HG03196 (cell line): ENCODE measurements at regions not wholly inside any gene's neighbourhood (a gene's known extent, or its start where the extent isn't known, plus 50 kb on each side); places are given as distances from the start of the nearest gene placed in this dataset.
"Not testable (repeated sequence)": the region's sequence is repeated elsewhere in the genome, so short reads cannot be mapped to it uniquely, and the experiment has no call there.

ENCODE experiments used
- ATAC-seq: cut with Tn5 transposase; IDR thresholded peaks from one replicate; pipeline ENCODE4 v1.9.1; 2021; ENCODE audit not compliant: unreplicated experiment

DNA sequence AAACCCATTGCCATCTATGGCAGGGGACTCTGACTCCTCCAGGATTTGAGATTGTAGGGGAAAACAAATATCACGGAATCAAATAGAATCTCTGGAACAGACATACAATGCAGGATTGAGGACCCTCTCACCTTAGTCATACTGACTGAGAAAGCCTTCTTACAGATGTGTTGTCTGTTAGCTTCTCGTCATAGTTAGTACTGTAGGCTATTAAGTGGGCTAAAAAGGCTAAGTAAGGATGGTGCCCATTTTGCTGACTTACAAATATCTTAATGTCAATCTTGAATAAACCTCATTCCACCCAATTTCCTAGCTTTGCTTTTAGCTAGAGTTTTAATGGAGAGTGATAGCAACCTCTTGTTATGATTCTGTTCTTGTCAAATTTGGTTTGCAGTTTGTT is 352.4 kb downstream of the QKI start:
- no peak for ATAC-seq

DNA sequence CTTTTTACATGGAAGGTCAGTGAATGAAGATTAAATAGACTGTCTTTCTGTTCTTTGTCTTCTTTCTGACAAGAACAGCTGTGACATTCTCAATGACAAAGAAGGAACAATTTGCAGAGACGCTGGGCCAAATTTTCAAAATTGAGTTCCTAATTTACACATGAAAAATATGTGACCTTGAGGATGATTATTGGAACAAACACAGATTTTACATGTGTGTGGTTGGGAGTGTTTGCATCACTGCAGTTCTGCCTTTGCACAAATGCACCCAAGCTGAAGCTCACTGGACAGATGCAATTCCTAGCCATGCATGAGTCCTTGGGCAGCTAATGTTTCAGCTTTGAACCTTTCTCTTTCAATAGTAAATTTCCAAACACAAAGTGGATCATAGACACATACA is 350.8 kb downstream of the QKI start:
- no peak for ATAC-seq

- no peak for ATAC-seq
These were observed 350.0 kb downstream of the QKI start for GRCh38 chr6:163764565-163764964.

DNA sequence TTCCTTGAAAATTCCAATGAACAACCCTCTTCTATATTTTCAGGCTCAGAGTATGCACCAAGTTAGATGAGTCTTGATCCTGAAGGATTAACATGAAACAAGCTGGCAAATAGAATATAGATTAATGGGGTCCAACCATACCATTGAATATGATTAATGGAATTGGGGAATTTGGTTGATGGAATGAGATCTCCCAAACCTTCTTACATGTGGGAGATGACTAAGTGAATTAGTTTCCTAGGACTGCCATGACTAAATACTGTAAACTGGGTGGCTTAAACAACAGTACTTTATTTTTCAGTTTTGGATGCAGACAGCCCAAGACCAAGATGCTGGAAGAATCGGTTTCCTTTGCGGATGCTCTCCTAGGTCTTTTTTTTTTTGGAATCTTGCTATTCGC is 347.0 kb downstream of the QKI start:
- no peak for ATAC-seq

- no peak for ATAC-seq
These were observed 346.3 kb downstream of the QKI start for GRCh38 chr6:163760860-163761259.

DNA sequence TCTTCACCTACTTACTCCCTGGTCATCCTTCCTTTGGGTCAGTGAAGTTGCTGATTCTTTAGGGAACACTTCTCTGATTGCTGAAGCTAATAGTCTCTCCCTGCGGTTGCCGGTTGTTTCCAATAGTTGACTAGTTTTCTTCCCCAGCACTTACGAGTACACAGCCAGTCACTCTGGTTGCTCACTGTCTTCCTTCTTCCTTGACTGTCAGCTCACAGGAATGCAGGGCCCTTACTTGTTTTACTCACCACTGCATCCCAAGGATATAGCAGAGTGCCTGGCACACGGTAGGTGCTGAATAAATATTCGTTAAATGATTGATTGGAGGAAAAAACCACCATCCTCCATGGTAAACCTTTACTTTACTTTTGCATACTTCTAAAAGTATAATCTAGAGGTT is 345.0 kb downstream of the QKI start:
- ATAC-seq, result no peak

- ATAC-seq, result no peak
These were observed 343.0 kb downstream of the QKI start for GRCh38 chr6:163757520-163757919.

DNA sequence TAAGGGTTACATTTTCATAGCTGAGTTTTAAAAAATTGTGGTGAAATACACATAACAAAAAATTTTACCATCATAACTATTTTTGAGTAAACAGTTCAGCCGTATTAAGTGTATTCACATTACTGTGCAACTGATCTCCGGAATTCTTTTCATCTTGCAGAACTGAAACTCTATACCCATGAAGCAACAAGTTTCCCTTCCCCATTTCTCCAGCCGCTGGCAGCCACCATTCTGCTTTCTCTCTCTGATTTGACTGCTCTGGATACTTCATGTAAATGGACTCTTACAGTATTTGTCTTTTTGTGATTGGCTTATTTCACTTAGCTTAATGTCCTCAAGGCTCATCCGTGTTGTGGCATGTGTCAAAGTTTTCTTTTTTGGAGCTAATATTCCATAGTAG is 341.6 kb downstream of the QKI start:
- ATAC-seq, result peak; percentile 100

DNA sequence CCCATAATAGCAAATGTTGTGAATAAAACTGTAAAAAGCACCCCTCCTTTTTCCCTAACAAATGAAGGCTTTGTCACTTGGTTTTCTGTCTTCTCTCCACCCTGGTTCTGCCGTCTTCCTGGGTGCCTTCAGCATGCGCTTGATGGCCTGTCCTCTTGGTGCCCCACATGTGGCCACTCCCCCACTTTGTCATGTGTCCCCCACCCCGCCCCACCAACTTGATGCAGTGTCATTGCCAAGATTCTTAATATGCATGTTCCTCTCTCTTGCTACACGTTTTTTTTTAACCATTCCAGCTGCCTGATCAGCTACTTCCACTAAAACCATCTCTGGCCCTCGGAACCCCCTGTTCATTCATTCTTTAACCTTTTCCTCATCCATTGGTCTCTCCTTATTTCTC is 340.3 kb downstream of the QKI start:
- ATAC-seq, result no peak

GRCh38 chr6:163753430-163753829 is 338.9 kb downstream of the QKI start:
- no peak for ATAC-seq

DNA sequence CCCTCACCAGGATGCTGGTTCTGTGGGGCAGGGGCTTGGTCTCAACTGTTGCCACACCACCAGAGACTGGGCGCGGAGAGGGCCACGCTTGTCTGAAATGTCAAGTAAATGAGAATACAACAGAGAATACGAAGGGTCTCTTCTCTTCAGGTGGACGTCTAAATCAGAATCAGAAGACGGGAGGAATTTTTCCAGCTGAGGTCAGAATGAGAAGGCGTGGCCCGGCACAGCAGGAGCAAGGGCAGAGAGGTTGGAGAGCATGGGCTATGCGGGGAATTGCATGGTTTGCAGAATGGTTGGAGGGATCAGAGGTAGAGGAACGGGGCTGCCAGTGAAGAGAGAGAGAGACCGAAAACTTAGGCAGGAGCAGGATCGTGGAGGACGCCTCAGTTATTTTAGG is 337.9 kb downstream of the QKI start:
- ATAC-seq, result no peak

DNA sequence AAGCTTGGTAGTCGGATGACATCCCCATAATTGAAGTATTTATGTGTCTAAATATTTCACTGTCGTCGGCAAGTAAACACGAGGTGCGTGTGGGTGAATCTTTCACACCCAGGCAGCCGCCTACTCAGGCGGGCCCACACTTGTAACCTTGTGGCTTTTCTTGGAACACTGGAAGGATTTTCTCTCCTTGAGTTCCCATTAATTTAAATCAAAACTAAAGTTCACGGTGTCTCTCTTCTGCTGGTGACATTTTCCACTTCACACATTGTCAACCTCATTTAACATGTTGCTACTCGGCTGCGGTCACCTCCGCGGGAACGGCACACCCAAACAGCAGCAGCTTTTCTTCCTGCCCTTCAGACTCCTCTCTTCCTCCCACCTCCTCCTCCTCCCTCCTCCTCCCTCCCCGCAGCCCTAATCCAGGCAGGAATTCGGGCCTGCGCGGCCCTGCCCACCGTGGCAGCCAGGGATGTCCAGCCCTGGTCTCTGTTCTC is 336.6 kb downstream of the QKI start:
- ATAC-seq, result no peak

GRCh38 chr6:163750431-163751031 is 336.0 kb downstream of the QKI start:
- ATAC-seq, result no peak

DNA sequence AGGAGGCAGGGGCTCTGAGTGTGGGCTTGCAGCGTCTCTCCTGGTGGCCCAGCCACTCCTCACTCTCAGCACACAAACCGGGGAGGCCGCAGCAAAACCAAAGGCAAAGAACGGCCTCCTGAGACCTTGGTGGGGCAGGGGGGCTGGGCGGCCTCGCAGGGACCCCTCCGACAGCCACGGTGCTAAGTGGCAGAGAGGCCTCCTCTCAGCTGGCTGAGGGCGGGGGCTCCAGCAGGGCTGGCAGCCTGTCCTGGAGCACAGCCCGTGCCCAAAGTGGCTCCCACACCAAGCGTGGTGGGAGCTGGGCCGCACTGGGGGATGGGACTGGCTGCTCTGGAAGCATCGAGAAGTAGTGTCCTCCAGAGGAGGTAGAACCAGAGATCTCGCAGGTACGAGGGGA is 334.4 kb downstream of the QKI start:
- ATAC-seq, result no peak

- no peak for ATAC-seq
These were observed 333.5 kb downstream of the QKI start for GRCh38 chr6:163748036-163748435.

- ATAC-seq, result not testable (repeated sequence)
These were observed 332.5 kb downstream of the QKI start for GRCh38 chr6:163747058-163747457.

DNA sequence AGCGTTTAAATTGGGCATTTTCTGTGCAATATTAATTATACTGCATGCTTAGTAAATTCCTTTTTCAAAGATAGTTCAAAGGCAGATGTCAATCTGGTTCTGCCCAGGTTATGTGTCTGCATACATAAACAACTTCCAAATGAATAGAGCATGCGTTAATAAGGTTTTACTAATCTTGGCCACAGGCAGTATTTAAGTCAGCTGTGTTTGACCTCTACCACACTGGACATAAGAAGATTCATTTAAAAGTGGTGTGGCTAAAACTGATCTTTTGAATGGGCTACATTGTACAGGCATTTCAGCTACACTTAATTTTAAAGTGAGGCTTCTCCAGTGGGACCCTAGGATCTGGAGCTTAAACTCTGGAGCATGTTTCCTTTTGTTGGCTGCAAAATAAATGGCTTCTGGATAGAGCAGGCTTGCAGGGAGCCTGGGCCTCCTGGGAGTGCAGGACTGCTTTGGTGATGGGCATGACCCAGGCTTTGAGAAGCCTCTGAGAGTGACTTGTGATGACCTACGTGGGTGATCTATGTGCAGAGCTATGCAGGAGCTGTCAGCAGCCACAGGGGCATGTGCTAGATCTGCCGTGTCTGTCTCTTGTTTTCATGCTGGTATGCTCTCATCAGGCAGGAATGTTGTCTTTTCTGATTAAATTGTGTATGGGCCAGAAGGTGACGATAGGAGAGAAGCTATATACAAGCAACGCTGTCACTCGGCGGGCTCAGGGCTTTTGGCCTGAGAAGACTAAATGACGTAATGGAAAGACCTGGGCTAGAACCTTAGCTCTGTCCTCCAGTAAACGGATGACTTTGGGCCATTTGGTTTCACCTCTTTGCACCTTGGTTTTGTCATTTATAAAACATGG is 331.2 kb downstream of the QKI start:
- no peak for ATAC-seq

- no peak for ATAC-seq
These were observed 329.9 kb downstream of the QKI start for GRCh38 chr6:163744256-163744925.

DNA sequence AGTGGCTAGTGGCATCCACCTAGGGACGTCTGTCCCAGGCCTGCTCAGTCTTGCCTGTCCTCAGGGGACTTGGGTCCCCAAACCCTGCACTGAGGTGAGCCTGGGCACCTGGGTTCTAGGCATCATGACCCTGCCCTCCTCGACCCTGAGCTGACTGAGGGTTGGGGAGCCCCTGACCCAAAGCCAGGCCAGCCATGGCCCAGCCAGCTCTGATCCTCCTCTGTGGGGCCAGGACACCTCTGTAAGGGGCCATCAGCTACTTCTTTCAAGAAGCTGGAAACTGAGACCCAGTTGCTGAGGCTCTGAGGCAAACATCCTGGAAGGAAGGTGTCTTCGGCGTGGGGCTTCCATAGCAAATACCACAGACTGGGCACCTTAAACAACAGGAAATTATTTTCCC is 329.3 kb downstream of the QKI start:
- no peak for ATAC-seq

- no peak for ATAC-seq
These were observed 327.3 kb downstream of the QKI start for GRCh38 chr6:163741743-163742363.

GRCh38 chr6:163741342-163741741 is 326.8 kb downstream of the QKI start:
- no peak for ATAC-seq

GRCh38 chr6:163739966-163740365 is 325.4 kb downstream of the QKI start:
- no peak for ATAC-seq
